ENCODE measurements at regions not wholly inside any gene's neighbourhood (a gene's known extent, or its start where the extent isn't known, plus 50 kb on each side); places are given as distances from the start of the nearest gene placed in this dataset.

- TF ChIP-seq CTCF (conservative IDR thresholded peaks at IDR 0.05; ENCODE audit: low read depth, low read length) (no peak), POLR2A (IDR thresholded peaks at IDR 0.05; ENCODE audit: low read depth, low read length) (no peak), MXI1 (IDR thresholded peaks at IDR 0.05; ENCODE audit: borderline replicate concordance, low read depth, low read length) (no peak), RCOR1 (IDR thresholded peaks at IDR 0.05; ENCODE audit: insufficient replicate concordance, low read length) (no peak), CHD1 (IDR thresholded peaks at IDR 0.05; ENCODE audit: low read depth, low read length) (no peak), SMC3 (IDR thresholded peaks at IDR 0.05; ENCODE audit: low read depth, low read length) (no peak), MAFK (IDR thresholded peaks at IDR 0.05; ENCODE audit: low read depth, low read length) (no peak), CEBPB (IDR thresholded peaks at IDR 0.05; ENCODE audit: low read depth, low read length) (no peak)
- TF ChIP-seq, protein P1, sequence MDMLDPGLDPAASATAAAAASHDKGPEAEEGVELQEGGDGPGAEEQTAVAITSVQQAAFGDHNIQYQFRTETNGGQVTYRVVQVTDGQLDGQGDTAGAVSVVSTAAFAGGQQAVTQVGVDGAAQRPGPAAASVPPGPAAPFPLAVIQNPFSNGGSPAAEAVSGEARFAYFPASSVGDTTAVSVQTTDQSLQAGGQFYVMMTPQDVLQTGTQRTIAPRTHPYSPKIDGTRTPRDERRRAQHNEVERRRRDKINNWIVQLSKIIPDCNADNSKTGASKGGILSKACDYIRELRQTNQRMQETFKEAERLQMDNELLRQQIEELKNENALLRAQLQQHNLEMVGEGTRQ (IDR thresholded peaks at IDR 0.05; ENCODE audit: low read depth, low read length), result no peak
Measured at GRCh38 chr1:178660461-178660860, 64.6 kb upstream of the RALGPS2 start.
